ENCODE measurements at regions not wholly inside any gene's neighbourhood (a gene's known extent, or its start where the extent isn't known, plus 50 kb on each side); places are given as distances from the start of the nearest gene placed in this dataset.

GRCh38 chr14:45998554-45998953 is 653.0 kb downstream of the RPL10L start:
- TF ChIP-seq CTCF (IDR thresholded peaks at IDR 0.05; ENCODE audit: low read length) (no peak), EZH2 (optimal IDR thresholded peaks at IDR 0.05; ENCODE audit: low read depth, low read length) (no peak)

Measured in MM.1S (cell line).